ENCODE measurements at regions not wholly inside any gene's neighbourhood (a gene's known extent, or its start where the extent isn't known, plus 50 kb on each side); places are given as distances from the start of the nearest gene placed in this dataset.

GRCh38 chrX:25805744-25806143, 332.4 kb upstream of the MAGEB18 start:
- TF ChIP-seq, protein P1, sequence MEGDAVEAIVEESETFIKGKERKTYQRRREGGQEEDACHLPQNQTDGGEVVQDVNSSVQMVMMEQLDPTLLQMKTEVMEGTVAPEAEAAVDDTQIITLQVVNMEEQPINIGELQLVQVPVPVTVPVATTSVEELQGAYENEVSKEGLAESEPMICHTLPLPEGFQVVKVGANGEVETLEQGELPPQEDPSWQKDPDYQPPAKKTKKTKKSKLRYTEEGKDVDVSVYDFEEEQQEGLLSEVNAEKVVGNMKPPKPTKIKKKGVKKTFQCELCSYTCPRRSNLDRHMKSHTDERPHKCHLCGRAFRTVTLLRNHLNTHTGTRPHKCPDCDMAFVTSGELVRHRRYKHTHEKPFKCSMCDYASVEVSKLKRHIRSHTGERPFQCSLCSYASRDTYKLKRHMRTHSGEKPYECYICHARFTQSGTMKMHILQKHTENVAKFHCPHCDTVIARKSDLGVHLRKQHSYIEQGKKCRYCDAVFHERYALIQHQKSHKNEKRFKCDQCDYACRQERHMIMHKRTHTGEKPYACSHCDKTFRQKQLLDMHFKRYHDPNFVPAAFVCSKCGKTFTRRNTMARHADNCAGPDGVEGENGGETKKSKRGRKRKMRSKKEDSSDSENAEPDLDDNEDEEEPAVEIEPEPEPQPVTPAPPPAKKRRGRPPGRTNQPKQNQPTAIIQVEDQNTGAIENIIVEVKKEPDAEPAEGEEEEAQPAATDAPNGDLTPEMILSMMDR (IDR thresholded peaks at IDR 0.05): no peak
- no peak for TF ChIP-seq POLR2A (IDR thresholded peaks at IDR 0.05; ENCODE audit: low read depth)
- TF ChIP-seq EP300 (IDR thresholded peaks at IDR 0.05): no peak
- no peak for TF ChIP-seq POLR2AphosphoS5 (IDR thresholded peaks at IDR 0.05)

Measured in esophagus muscularis mucosa (tissue), 4 donors.